ENCODE measurements at regions not wholly inside any gene's neighbourhood (a gene's known extent, or its start where the extent isn't known, plus 50 kb on each side); places are given as distances from the start of the nearest gene placed in this dataset.

DNA sequence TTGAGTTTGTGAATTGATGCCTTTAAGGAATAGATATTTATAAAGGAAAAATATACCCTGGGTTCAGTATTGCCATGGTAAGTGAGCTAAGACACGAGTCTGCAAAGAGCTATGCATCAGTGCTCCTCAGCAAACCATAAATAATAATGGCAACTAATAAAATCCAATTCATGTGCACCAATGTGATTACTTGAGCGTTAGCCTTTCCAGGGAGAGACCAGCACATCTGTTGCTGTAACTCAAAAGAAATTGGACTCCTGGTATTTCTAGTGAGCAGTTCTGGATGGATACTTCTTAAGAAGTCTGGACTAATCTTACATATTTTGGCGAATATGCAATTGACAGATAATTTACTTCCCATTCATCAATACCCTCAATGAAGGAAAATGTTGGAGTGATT lies 373.3 kb downstream of the ARHGEF28 start:
- Histone ChIP-seq H3K4me3 (no peak overlapping the region), H3K4me1 (ENCODE audit: control insufficient read depth, insufficient read depth, low read length) (no peaks in the 10 kb centered on the region), H2AFZ (ENCODE audit: control insufficient read depth, low read depth, low read length) (no peak overlapping the region), H3K4me2 (ENCODE audit: control insufficient read depth, insufficient read depth) (no peak overlapping the region), H4K20me1 (ENCODE audit: control insufficient read depth, insufficient read depth) (no peaks in the 10 kb centered on the region), H3K36me3 (ENCODE audit: control insufficient read depth in 2 of 2, insufficient read depth in 2 of 2, low read length in 1 of 2) (no peaks in the 10 kb centered on the region), H3K9ac (ENCODE audit: control insufficient read depth, insufficient read depth, low read length) (no peak overlapping the region), H3K27ac (ENCODE audit: control insufficient read depth, insufficient read depth) (no peak overlapping the region), H3K79me2 (ENCODE audit: control insufficient read depth, insufficient read depth, low read length) (no peaks in the 10 kb centered on the region), H3K27me3 (replicated peaks in 1 of 2; ENCODE audit: control insufficient read depth in 2 of 2, insufficient read depth in 2 of 2, low read length in 1 of 2) (peaks cover 0 to 2% of the 10 kb centered on the region in 2 experiments; a peak in 2 of 4 replicates), H3K9me3 (replicated peaks; ENCODE audit: control insufficient read depth, insufficient read depth, low read length) (no peaks in the 10 kb centered on the region)
- no peak for TF ChIP-seq SMARCA5 (IDR thresholded peaks at IDR 0.05)
- TF ChIP-seq ZBED1 (IDR thresholded peaks at IDR 0.05; ENCODE audit: borderline replicate concordance), result no peak
- no peak for TF ChIP-seq IKZF2 (IDR thresholded peaks at IDR 0.05)
- TF ChIP-seq, protein P1, sequence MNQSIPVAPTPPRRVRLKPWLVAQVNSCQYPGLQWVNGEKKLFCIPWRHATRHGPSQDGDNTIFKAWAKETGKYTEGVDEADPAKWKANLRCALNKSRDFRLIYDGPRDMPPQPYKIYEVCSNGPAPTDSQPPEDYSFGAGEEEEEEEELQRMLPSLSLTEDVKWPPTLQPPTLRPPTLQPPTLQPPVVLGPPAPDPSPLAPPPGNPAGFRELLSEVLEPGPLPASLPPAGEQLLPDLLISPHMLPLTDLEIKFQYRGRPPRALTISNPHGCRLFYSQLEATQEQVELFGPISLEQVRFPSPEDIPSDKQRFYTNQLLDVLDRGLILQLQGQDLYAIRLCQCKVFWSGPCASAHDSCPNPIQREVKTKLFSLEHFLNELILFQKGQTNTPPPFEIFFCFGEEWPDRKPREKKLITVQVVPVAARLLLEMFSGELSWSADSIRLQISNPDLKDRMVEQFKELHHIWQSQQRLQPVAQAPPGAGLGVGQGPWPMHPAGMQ (IDR thresholded peaks at IDR 0.05; ENCODE audit: borderline replicate concordance), result no peak
- no peak for TF ChIP-seq TBL1XR1 (IDR thresholded peaks at IDR 0.05; ENCODE audit: low read depth, low read length)
- TF ChIP-seq, protein P2, sequence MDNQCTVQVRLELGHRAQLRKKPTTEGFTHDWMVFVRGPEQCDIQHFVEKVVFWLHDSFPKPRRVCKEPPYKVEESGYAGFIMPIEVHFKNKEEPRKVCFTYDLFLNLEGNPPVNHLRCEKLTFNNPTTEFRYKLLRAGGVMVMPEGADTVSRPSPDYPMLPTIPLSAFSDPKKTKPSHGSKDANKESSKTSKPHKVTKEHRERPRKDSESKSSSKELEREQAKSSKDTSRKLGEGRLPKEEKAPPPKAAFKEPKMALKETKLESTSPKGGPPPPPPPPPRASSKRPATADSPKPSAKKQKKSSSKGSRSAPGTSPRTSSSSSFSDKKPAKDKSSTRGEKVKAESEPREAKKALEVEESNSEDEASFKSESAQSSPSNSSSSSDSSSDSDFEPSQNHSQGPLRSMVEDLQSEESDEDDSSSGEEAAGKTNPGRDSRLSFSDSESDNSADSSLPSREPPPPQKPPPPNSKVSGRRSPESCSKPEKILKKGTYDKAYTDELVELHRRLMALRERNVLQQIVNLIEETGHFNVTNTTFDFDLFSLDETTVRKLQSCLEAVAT (IDR thresholded peaks at IDR 0.05), result no peak
- TF ChIP-seq BMI1 (IDR thresholded peaks at IDR 0.05; ENCODE audit: borderline replicate concordance), result no peak
- TF ChIP-seq IRF4 (IDR thresholded peaks at IDR 0.05; ENCODE audit: low read depth, low read length), result no peak
- no peak for TF ChIP-seq GATAD2B (conservative IDR thresholded peaks at IDR 0.05; ENCODE audit: low read depth)
- TF ChIP-seq, protein P3, sequence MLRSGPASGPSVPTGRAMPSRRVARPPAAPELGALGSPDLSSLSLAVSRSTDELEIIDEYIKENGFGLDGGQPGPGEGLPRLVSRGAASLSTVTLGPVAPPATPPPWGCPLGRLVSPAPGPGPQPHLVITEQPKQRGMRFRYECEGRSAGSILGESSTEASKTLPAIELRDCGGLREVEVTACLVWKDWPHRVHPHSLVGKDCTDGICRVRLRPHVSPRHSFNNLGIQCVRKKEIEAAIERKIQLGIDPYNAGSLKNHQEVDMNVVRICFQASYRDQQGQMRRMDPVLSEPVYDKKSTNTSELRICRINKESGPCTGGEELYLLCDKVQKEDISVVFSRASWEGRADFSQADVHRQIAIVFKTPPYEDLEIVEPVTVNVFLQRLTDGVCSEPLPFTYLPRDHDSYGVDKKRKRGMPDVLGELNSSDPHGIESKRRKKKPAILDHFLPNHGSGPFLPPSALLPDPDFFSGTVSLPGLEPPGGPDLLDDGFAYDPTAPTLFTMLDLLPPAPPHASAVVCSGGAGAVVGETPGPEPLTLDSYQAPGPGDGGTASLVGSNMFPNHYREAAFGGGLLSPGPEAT (IDR thresholded peaks at IDR 0.05; ENCODE audit: low read depth), result no peak
- TF ChIP-seq HDGF (IDR thresholded peaks at IDR 0.05), result no peak
- intact Hi-C loops (cut with micrococcal nuclease; ENCODE audit: unreplicated experiment) (no loop called here), in situ Hi-C loops (cut with MboI) (no loop called here)
- DNase-seq (ENCODE audit: low read depth, low spot score) (no peak), ATAC-seq (no peak), FAIRE-seq (no peak)
- BruUV-seq (replicated peaks), result no TSS peak
- whole genome bisulfite sequencing (ENCODE audit: insufficient coverage, insufficient replicate concordance, low lambda C conversion rate, missing lambda C conversion rate), result 25% methylated on average over 3 of the region's 3 CpGs
- ChIA-PET POLR2A (no interaction called here), CTCF (interaction anchor here (1.4 to 2.2 kb wide), 2 partner anchors 14 to 97 kb away, joined by 3 to 5 read pairs; no protein-coding TSS in a partner anchor), SMC1A (ENCODE audit: uncharacterized antibody, unreplicated experiment) (interaction anchor here (1.3 kb wide), 2 partner anchors 10 to 12 kb away, joined by 3 read pairs; no protein-coding TSS in a partner anchor), RAD21 (ENCODE audit: unreplicated experiment) (no interaction called here)
